RPMI8226 (cell line): ENCODE measurements at regions not wholly inside any gene's neighbourhood (a gene's known extent, or its start where the extent isn't known, plus 50 kb on each side); places are given as distances from the start of the nearest gene placed in this dataset.
"Not testable (repeated sequence)": the region's sequence is repeated elsewhere in the genome, so short reads cannot be mapped to it uniquely, and the experiment has no call there.

Experiments
- DNase-seq: peaks from one replicate; pipeline ENCODE4 v3.0.0-alpha.2; 2015

DNA sequence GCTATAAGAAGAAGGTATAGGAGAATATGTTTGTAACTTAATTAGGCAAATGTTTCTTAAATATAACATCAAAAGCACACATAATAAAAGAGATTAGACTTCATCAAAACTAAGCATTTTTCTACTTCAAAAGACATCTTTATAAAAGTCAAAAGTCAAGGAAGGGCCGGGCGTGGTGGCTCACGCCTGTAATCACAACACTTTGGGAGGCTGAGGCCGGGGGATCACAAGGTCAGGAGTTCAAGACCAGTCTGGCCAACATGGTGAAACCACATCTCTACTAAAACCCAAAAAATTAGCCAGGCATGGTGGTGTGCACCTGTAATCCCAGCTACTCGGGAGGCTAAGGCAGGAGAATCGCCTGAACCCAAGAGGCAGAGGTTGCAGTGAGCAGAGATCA, 951.0 kb upstream of the C9orf72 start:
- not testable (repeated sequence) for DNase-seq

DNA sequence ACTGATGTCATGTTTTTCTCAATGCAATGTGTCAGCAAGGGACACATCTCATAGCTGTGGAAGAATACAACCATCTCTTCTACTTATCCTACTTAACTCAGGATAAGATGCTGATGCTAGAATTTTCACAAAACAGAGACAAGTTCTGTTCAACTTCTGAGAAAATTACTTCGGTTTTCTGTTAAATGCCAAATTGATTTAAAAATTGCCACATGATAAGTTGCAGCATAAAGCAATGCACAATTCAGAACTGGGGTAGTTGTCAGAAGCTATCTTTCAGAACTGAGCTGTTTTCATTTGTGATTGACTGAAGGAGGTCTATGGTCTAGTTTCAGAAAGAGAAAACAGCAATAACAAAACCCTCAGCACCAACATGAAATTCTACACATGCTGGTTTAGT, 954.8 kb upstream of the C9orf72 start:
- no peak for DNase-seq

DNA sequence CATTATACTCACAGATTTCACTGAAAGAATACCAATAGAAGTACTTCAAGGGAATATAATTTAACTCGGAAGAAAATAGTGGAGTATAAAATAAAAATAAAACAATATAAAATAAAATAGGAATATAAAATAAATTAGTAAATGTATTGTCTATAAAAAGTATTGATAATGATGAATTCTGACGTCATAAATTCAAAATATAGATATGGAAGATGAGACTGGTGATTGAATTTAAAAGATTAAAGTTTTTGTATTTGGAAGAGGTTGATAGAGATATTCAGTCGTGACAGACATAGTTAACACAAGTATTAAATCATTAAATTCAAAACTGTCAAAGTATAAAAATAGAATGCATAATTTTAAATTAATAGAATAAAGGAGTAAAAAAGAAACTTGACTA, 964.9 kb upstream of the C9orf72 start:
- no peak for DNase-seq

DNA sequence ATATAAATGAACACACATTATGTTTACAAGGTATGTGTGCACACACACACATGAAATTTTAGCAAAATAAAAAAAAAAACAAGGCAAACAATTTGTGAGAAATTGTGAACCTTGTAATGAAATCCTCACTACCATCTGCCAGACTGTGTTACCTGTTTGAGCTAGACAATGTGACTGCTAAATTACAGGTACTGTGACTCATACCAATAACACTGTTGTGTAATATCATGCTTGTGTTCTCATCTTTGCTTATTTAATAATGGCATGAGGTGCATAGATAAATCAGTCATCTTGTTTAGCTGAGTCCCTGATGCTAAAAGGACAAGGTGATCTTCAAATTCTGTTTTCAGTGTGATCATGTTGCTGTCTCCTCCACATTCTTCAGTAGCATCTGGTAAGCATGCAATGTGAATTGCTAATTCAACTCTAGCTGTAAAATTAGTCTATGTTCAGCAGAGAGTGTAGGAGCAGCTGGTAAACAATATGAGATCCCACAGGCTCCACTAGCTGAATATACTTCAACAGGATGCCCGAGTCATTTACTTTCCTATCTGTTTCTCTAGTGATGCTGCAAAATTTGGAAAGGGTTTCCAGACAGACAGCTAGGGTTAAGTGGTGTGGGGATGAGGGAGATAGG, 966.3 kb upstream of the C9orf72 start:
- DNase-seq, result no peak

DNA sequence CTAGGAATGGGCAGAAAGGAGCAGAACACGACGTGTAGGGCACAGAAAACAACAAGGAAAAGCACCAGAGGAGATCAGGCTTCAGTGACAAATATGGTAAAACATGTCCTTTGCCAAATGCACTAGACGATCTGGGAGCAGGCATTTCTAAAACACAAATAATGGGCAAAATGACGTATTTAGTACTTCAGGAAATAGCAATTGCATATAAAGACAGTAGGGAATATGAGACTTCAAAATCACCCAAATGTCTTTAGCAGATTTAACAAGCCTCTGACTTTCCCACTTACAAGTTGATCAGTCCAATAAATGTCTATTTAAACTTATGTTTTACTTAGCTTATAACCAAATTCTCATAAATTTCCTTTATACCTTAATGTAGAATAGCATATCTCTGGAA, 969.6 kb upstream of the C9orf72 start:
- no peak for DNase-seq

DNA sequence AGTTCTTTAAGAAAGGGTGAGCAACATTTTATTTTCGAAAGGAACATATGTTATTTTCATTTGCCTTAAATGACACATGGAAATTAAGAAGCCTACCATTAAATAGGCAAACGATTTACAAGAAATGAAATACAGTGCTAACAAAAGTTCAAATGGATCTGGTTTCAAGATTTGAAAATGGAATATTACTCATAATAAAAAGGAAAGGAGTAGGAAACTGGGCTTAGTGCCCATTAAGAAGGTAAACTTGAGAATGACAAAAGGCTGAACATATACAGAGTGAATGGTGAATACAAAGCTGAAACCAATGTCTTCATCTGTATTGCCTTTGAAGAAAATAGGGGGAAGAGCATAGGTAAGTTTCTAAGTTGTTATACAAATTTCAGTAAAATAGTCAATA, 974.2 kb upstream of the C9orf72 start:
- DNase-seq, result no peak

DNA sequence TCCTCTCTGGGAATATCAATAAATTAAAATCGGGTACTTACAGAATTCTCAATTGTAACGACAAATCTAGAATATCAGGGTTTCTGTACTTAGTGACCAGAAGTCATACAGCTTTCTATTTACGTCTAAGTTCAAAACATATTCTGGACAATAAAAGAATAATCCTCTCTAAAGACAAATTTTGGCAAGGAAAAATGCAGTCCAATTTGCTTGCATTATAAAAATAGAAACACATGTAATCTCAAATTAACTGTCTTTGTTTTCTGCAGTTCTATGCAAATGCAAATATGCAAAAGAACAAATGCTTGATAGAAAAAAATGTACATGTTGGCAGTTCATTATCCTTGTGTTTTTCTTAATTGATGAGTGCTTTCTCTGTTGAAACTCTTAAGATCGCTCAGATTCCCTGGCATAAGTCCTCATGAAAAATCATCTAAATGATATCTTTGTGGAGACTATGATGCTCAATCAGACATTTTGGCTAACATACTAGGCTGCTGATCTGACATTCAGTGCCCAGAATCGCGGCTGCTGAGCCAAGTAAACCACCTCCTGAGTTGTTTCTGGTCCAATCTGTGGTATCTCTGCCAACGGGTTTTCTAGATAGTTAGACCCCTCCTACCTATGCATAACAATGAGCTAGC, 990.1 kb upstream of the C9orf72 start:
- no peak for DNase-seq

DNA sequence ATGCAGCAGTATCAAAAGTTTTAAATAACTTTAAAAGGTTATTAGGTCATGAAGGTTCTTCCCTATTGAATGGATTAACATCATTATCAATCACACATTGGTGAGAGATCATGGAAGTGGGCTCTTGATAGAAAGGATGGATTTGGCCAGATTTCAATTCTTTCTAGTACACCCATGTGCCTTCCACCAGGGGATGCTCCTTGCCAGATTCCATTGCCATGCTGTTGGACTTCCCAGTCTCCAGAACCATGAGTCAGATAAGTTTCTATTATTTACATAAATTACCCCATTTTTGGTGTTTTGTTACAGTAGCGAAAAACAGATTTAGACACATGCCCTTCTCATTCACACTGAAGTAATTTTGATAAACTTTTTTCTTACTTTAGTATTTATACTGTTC, 1010.6 kb upstream of the C9orf72 start:
- no peak for DNase-seq

DNA sequence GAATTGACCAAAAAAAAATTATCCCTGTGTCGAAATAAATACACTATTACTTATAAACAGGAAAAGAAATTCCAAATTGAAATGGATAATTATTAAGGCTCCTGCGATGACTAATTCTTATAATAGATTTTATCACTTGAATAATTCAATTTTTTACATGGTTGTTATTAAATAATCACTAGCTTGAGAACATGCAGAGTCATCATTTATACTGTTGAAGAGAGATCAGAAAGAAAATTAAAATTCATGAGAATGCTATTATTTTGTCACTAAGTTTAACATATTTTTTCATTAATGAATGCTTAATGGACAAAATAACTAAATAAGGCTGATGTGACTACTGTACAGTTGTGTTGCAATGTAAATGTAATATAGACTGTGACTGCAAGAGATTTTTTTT, 1011.3 kb upstream of the C9orf72 start:
- DNase-seq, result no peak

DNA sequence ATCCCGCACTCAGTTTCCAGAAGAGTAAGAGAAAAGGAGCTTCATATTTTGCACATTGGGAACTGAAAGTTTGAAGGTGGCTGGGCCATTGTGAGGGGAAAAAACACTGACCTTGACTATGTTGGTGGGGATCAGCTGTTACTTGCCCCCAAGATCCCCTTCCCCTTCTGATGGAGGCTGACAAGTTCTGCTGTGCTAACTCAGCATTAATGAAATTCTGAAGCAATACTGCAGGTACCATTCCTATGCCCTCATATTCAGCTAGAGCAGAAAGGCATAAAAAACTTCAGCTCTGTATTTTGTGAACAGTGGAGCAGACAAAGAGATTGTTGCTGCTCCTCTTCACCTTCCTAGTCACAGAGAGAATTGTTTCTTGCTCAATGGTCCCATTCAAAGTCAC, 1013.8 kb upstream of the C9orf72 start:
- no peak for DNase-seq

DNA sequence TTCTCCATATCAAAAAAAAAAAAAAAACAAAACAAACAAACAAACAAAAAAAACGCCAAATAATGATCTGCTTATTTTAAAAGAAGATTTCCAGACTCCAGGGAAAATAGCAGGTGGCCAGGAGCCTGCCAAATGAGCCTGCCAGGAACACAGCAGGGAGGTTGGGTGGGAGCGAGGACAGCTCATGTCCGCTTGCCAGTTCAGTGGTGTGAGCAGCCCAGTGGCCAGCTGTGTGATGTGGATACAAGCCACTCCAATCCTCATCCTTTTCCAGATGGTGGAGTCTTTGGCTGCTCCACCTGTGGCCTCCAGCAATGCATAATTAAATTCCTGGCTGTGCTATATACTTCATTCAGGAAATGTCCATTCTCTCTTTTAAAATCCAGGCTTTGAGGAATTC, 1025.1 kb upstream of the C9orf72 start:
- DNase-seq, result no peak

DNA sequence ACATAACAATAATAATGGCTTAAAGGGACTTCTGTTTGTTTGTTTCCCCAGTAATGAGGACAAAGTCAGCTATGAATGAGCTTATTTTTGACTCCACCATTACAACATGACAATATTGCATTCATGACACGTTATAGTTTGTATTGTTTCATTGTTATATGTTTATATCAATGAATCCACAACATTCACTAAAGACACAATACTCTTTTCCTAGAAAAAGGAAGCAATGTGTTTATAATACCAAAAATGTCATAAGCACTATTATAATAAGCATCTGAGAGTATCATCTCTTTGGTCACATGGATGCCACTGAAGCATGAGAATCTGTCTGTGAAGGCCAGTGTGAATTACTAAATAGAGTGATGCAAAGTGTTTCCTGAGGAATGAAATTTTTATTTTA, 1026.9 kb upstream of the C9orf72 start:
- DNase-seq, result no peak

DNA sequence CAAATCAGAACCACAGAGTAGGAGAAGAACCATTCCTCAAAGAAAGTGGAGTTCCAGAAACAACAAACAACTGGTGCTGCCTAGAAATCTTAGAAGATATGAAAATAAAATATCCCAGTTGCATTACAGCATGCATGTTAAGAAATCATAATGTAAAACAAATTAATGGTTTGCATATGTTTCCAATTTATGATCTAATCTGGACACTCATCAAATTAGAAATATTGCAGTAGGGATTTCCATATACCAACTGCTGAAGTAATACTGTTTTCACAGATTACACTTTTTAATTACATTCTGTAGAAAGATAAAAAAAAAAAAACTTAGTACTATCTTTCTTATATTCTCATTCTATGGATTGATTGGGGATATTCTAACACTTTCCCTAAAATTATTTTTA, 1034.6 kb upstream of the C9orf72 start:
- no peak for DNase-seq

DNA sequence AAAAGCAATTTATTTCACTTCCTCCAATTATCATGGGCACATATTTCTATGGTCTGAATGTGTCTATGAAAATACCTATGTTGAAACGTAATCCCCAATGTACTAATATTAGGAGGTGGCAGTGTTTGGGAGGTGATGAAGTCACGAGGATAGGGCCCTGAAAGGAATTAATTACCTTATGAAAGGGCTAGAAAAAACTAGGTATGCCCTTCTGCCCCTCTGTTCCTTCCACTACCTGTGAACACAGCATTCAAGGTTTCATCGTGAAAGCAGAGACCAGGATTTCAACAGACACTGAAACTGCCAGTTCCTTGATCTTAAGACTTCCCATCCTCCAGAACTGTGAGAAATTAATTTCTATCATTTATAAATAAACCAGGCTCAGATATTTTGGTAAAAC, 1037.1 kb upstream of the C9orf72 start:
- no peak for DNase-seq

DNA sequence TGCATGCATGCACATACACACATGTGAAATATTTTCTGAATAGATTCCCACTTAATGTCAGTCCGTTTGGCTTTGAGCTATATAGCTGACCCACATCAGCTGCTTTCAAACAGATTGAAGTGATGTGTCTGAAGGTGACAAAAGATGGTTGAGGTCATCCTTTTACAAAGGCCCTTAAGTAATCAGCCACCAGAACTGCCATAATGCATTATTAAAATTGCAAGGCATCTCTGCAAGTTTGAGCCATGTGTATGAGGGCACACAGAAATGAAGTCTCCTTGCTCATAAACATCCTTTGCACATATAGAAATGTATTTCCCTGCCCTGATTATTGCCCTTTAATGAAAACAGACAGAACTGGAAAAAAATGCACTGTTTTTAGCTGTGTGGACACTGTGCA, 1043.0 kb upstream of the C9orf72 start:
- DNase-seq, result no peak

DNA sequence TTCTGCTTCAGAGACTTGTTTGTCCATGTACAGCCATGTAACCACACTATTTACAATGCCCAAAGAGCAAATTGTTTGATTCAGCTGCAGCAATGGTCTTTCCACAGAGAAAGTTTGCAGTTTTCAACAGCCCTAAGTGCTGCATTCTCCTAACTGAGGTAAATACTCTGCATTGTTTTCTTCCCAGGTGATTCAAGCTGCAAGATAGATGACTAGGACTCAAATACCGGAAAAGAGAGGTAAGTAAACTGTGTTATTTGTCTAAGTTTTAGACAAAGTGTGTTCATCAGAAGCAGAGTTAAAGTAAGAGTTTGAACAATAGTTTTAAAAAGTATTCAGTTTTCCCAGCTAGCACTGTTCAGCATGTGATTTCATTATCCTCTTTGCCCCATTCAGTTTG, 1046.7 kb upstream of the C9orf72 start:
- no peak for DNase-seq

DNA sequence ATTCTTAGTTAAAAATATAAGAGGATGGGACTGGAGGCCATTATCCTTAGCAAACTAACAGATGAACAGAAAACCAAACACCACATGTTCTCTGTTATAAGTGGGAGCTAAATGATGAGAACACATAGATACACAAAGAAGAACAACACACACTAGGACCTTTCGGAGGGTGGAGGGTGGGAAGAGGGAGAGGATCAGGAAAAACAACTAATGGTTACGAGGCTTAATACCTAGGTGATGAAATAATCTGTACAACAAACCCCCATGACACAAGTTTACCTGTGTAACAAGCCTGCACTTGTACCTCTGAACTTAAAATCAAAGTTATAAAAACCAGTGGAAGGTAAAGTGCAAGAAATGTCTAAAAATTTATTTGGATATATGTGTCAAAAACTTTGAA, 1047.4 kb upstream of the C9orf72 start:
- DNase-seq, result no peak

DNA sequence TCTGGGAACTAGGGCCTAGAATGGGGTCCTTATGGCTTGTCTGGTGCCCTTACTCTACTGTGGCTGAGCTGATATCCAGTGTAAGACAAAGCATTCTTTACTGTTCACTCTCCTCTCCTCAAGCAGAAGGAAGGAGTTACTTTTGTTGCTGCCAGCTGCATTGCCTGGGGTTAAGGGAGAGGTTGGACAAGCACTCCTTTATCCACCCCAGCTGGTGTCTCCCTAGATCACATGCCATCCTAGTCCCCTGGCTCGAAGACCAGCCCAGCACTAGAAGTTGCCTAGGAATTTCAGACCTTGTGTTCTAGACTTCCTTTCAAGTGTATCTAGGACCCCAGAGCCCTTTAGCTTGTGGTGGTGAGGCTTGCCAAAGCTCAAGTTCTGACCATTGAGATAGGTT, 1051.5 kb upstream of the C9orf72 start:
- no peak for DNase-seq

DNA sequence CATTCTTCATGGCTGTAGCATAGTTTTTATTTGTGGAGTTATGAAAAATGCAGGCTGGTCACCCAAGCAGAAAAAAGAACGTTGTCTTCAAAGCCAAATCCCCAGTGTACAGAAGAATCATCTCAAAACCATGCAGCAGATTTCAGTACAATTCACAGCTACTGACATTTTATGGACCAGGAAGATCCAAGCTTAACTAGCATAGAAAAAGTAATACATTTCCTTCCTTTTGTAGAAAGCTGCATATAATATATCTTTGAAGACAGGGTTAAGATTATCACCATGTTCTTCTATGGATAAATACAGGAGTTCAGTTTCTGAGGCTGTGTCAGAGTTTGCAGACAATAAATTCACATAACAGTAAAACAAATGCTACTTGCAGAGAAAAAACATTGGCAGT, 1054.8 kb upstream of the C9orf72 start:
- no peak for DNase-seq

DNA sequence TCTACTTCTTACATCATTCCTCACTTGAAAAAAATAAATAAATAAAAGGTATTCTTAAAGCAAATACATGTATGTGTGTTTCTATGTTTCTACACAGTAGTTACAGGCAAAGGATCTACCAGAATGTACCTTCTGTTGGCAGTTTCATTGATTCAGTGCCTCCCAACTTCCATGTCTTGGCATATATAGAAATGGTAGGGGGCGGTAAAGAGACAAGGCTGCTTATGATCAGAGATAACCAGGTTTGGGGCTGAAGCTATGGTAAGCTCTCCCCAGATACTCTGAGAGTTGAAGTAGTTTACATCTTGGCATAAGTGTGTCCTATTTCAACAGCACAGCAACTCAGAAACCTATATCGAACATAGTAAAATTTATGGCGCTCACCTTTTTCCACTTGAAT, 1075.4 kb upstream of the C9orf72 start:
- DNase-seq, result peak; percentile 15

DNA sequence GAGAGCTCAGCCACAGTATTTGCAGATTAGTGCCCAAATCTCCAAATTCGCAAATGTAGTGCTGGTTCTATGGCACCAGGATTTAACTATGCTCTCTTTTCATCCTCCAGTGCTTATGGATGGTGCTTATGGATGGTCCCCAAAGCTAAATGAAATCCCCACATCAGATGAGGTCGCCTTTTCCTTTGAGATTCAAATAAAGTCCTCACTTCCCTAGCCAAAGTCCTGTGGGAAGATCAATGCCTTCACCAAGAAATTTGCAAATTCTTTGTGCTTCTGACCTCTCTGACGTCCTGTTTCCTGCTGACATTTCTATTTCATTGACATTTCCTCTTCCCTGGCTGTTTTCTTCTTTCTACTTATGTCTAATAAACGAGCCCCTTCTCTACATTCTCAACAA, 1077.0 kb upstream of the C9orf72 start:
- no peak for DNase-seq

DNA sequence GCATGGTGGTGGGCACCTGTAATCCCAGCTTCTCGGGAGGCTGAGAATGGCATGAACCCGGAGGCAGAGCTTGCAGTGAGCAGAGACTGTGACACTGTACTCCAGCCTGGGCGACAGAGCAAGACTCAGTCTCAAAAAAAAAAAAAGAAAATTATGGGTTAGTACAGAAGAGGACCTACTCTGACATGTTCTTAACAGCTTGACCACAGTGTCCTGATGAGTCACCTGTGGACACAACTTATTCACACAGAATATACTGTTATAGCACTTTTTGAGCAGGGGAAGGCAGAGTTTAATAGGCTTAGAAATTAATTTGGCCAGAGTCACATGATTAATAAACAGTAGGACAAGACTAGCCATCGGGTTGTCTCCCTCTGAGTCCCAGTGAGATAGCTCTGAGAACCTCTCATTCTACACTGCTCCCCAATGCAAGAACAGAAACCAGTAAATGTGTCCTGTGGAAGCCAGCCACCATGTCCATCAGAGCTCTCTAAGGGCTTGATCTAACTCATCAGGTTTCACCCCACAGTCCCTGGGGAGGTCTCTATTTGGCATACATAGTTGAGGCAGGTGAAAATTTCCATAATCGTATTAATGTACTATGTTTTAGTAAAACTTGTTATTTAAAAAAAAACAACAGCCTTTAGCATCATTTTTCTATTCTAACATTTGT, 1077.9 kb upstream of the C9orf72 start:
- DNase-seq, result no peak

DNA sequence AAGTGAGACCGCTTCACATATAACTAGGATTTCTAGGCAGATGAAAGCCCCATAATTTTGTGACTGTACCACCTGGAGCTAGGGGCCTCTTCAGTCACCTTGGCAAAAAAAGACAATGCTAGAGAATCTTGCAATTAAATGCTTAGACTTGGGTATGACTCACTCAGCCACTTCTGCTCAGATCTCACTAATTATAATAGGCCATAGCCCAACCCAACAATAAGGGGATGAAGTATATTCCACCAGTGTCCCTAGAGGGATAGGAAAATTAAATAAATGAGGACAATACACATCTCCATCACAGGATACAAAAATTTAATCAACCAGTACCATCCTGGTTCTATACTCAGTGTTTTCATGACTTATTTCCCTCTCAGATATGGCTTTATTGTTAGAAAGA, 1079.9 kb upstream of the C9orf72 start:
- no peak for DNase-seq

DNA sequence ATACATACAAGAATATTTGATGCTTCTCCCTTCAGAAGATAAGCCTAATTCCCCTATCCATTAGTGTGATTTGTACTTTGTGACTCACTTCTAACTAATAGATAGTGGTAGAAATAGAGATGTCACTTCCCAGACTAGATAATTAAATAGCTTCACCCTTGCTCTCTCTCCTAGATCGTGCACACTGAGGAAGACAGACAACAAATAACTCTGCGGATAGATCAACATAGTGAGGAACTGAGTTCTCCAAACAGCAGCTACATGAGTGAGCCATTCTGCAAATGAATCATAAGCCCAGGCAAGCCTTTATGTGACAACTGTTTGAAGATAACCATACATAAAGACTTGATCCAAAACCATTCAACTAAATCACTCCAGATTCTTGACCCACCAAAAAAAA, 1083.4 kb upstream of the C9orf72 start:
- DNase-seq, result no peak

DNA sequence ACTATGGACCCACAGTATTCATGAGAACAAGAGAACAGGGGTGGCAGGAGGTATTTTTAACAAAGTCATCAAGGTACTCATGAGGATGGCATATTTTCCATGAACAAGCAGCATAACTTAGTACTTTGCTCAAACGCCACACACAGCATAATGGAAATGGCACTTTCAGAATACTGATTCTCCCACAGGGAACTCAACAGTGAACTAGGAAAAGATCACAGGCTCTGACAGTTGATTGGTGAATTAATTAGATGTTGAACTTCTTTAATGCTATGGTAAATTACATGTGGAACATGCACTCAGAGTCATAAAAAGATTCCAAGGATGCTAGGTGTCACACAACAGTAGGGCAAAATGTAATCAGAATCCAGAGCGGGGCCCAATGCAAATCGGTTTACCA, 1088.6 kb upstream of the C9orf72 start:
- DNase-seq, result no peak
